Progenitor cell of endocrine pancreas (in vitro differentiated cells): ENCODE measurements at regions not wholly inside any gene's neighbourhood (a gene's known extent, or its start where the extent isn't known, plus 50 kb on each side); places are given as distances from the start of the nearest gene placed in this dataset.
"Not testable (repeated sequence)": the region's sequence is repeated elsewhere in the genome, so short reads cannot be mapped to it uniquely, and the experiment has no call there.

Experiments used
- DNase-seq: peaks from one replicate; pipeline ENCODE4 v3.0.0; 2021; ENCODE audit warnings: low spot score; ENCODE audit not compliant: unreplicated experiment
- H3K27ac Mint-ChIP-seq: 2 replicates; pipeline ENCODE4 v1.8.0; 2021; ENCODE audit warnings: mild to moderate bottlenecking, moderate library complexity, mixed read lengths
- H3K27me3 Mint-ChIP-seq: 2 replicates; pipeline ENCODE4 v1.8.0; 2021; ENCODE audit warnings: mixed read lengths
- H3K36me3 Mint-ChIP-seq: 2 replicates; pipeline ENCODE4 v1.8.0; 2022; ENCODE audit warnings: mixed read lengths; ENCODE audit not compliant: insufficient read depth
- H3K4me1 Mint-ChIP-seq: 2 replicates; pipeline ENCODE4 v1.8.0; 2021; ENCODE audit warnings: low read depth, mixed read lengths
- H3K4me3 Mint-ChIP-seq: 2 replicates; pipeline ENCODE4 v1.8.0; 2021; ENCODE audit warnings: low read depth, mild to moderate bottlenecking, moderate library complexity, mixed read lengths
- H3K9me3 Mint-ChIP-seq: 2 replicates; pipeline ENCODE4 v1.8.0; 2021; ENCODE audit warnings: low read depth, mixed read lengths
- CTCF ChIP-seq: fragments of 200-600 bp; sonication (generic); IDR thresholded peaks from one replicate; pipeline ENCODE4 v1.5.0; 2021; ENCODE audit warnings: antibody characterized with exemption, mild to moderate bottlenecking; ENCODE audit not compliant: unreplicated experiment

- DNase-seq = no peak
- Mint-ChIP-seq H3K36me3 (no peaks in the 10 kb centered on the region), H3K9me3 (peaks cover 4% of the 10 kb centered on the region), H3K27ac (no peak overlapping the region), H3K4me1 (peaks cover 6% of the 10 kb centered on the region), H3K4me3 (no peak overlapping the region), H3K27me3 (peaks cover 9% of the 10 kb centered on the region)
- TF ChIP-seq CTCF = no peak
These were observed 54.8 kb upstream of the MBNL1 start for GRCh38 chr3:152213938-152214337.

DNA sequence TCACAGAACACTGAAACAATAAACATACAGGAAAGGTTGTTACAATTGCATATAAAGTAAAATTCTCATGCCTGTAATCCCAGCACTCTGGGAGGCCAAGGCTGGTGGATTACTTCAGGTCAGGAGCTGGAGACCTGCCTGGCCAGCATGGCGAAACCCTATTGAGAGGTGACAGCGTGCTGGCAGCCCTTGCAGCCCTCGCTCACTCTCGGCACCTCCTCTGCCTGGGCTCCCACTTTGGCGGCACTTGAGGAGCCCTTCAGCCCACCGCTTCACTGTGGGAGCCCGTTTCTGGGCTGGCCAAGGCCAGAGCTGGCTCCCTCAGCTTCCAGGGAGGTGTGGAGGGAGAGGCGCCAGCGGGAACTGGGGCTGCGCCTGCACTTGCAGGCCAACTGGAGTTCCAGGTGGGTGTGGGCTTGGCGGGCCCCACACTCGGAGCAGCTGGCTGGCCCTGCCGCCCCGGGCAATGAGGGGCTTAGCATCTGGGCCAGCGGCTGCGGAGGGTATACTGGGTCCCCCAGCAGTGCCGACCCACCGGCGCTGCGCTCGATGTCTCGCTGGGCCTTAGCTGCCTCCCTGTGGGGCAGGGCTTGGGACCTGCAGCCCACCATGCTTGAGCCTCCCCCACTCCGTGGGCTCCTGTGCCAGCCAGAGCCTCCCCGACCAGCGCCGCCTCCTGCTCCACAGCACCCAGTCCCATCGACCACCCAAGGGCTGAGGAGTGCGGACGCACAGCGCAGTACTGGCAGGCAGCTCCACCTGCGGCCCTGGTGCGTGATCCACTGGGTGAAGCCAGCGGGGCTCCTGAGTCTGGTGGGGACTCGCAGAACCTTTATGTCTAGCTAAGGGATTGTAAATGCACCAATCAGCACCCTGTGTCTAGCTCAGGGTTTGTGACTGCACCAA is 51.5 kb upstream of the MBNL1 start:
- H3K27ac Mint-ChIP-seq, H3K9me3 Mint-ChIP-seq, DNase-seq, H3K4me1 Mint-ChIP-seq, H3K4me3 Mint-ChIP-seq, H3K36me3 Mint-ChIP-seq: not testable (repeated sequence)
- peaks cover 20% of the 10 kb centered on the region for H3K27me3 Mint-ChIP-seq

GRCh38 chr3:152218602-152219001 is 50.1 kb upstream of the MBNL1 start:
- Mint-ChIP-seq H3K9me3 (peaks cover 4% of the 10 kb centered on the region), H3K4me1 (no peaks in the 10 kb centered on the region), H3K27me3 (peaks cover 27% of the 10 kb centered on the region), H3K4me3 (no peak overlapping the region), H3K36me3 (no peaks in the 10 kb centered on the region), H3K27ac (no peak overlapping the region)
- no peak for TF ChIP-seq CTCF
- no peak for DNase-seq
